Activated CD4-positive, alpha-beta T cell treated with anti-CD3 and anti-CD28 coated beads, Interleukin-2, amount 50 U/mL, for 4 hours (primary cell): ENCODE measurements at regions not wholly inside any gene's neighbourhood (a gene's known extent, or its start where the extent isn't known, plus 50 kb on each side); places are given as distances from the start of the nearest gene placed in this dataset.
"Not testable (repeated sequence)": the region's sequence is repeated elsewhere in the genome, so short reads cannot be mapped to it uniquely, and the experiment has no call there.

Experiments used
- DNase-seq, 2 experiments: peaks; one replicate each; pipeline ENCODE4 v3.0.0-alpha.2; 2020

- not testable (repeated sequence) for DNase-seq
Observed at GRCh38 chr3:153378366-153378765, 216.3 kb downstream of the RAP2B start.

GRCh38 chr3:153379516-153379915 lies 217.5 kb downstream of the RAP2B start:
- no peak for DNase-seq

GRCh38 chr3:153385343-153385742 lies 223.3 kb downstream of the RAP2B start:
- DNase-seq = no peak

GRCh38 chr3:153392363-153392762 lies 230.3 kb downstream of the RAP2B start:
- no peak for DNase-seq

- DNase-seq = no peak
Observed at GRCh38 chr3:153394017-153394416, 232.0 kb downstream of the RAP2B start.

- DNase-seq = no peak
Observed at GRCh38 chr3:153396581-153396980, 234.6 kb downstream of the RAP2B start.

- no peak for DNase-seq
Observed at GRCh38 chr3:153397794-153398193, 235.8 kb downstream of the RAP2B start.

GRCh38 chr3:153399636-153400035 lies 237.6 kb downstream of the RAP2B start:
- no peak for DNase-seq

GRCh38 chr3:153400641-153401040 lies 238.6 kb downstream of the RAP2B start:
- DNase-seq = no peak

- DNase-seq = no peak
Observed at GRCh38 chr3:153404157-153404556, 242.1 kb downstream of the RAP2B start.

GRCh38 chr3:153405320-153405719 lies 243.3 kb downstream of the RAP2B start:
- not testable (repeated sequence) for DNase-seq

GRCh38 chr3:153410517-153410916 lies 248.5 kb downstream of the RAP2B start:
- no peak for DNase-seq

- DNase-seq = no peak
Observed at GRCh38 chr3:153414982-153415381, 253.0 kb downstream of the RAP2B start.

GRCh38 chr3:153422314-153422713 lies 260.3 kb downstream of the RAP2B start:
- no peak for DNase-seq

- not testable (repeated sequence) for DNase-seq
Observed at GRCh38 chr3:153423820-153424219, 261.8 kb downstream of the RAP2B start.

- DNase-seq = no peak
Observed at GRCh38 chr3:153426344-153426743, 264.3 kb downstream of the RAP2B start.

GRCh38 chr3:153426803-153427202 lies 264.8 kb downstream of the RAP2B start:
- no peak for DNase-seq

GRCh38 chr3:153429821-153430220 lies 267.8 kb downstream of the RAP2B start:
- DNase-seq = no peak

- DNase-seq = no peak
Observed at GRCh38 chr3:153431076-153431475, 269.1 kb downstream of the RAP2B start.

- DNase-seq = no peak
Observed at GRCh38 chr3:153437666-153438065, 275.6 kb downstream of the RAP2B start.

- DNase-seq = no peak
Observed at GRCh38 chr3:153438271-153438670, 276.2 kb downstream of the RAP2B start.

GRCh38 chr3:153439780-153440179 lies 277.8 kb downstream of the RAP2B start:
- DNase-seq = no peak

GRCh38 chr3:153440311-153440710 lies 278.3 kb downstream of the RAP2B start:
- no peak for DNase-seq

GRCh38 chr3:153442386-153442785 lies 280.4 kb downstream of the RAP2B start:
- no peak for DNase-seq

- no peak for DNase-seq
Observed at GRCh38 chr3:153442799-153443487, 280.9 kb downstream of the RAP2B start.
